ENCODE measurements at regions not wholly inside any gene's neighbourhood (a gene's known extent, or its start where the extent isn't known, plus 50 kb on each side); places are given as distances from the start of the nearest gene placed in this dataset.
"Not testable (repeated sequence)": the region's sequence is repeated elsewhere in the genome, so short reads cannot be mapped to it uniquely, and the experiment has no call there.

- TF ChIP-seq POLR2A (IDR thresholded peaks at IDR 0.05; ENCODE audit: low read depth, low read length): no peak
- DNase-seq (ENCODE audit: insufficient read length, low spot score): no peak
- FAIRE-seq: no peak
These were observed 221.3 kb upstream of the TRPC4 start for GRCh38 chr13:38090913-38091312.

- DNase-seq (ENCODE audit: insufficient read length, low spot score) (no peak), FAIRE-seq (no peak)
- TF ChIP-seq POLR2A (IDR thresholded peaks at IDR 0.05; ENCODE audit: low read depth, low read length): no peak
These were observed 217.1 kb upstream of the TRPC4 start for GRCh38 chr13:38086721-38087120.

GRCh38 chr13:38086013-38086412 lies 216.4 kb upstream of the TRPC4 start:
- DNase-seq (ENCODE audit: insufficient read length, low spot score) (no peak), FAIRE-seq (no peak)
- no peak for TF ChIP-seq POLR2A (IDR thresholded peaks at IDR 0.05; ENCODE audit: low read depth, low read length)

- DNase-seq (ENCODE audit: insufficient read length, low spot score) (no peak), FAIRE-seq (no peak)
- no peak for TF ChIP-seq POLR2A (IDR thresholded peaks at IDR 0.05; ENCODE audit: low read depth, low read length)
These were observed 204.4 kb upstream of the TRPC4 start for GRCh38 chr13:38073931-38074330.

GRCh38 chr13:38072696-38073095 lies 203.1 kb upstream of the TRPC4 start:
- FAIRE-seq (no peak), DNase-seq (ENCODE audit: insufficient read length, low spot score) (no peak)
- TF ChIP-seq POLR2A (IDR thresholded peaks at IDR 0.05; ENCODE audit: low read depth, low read length): no peak

- DNase-seq (ENCODE audit: insufficient read length, low spot score); FAIRE-seq: not testable (repeated sequence)
These were observed 201.8 kb upstream of the TRPC4 start for GRCh38 chr13:38071340-38071739.

- DNase-seq (ENCODE audit: insufficient read length, low spot score) (no peak), FAIRE-seq (no peak)
- TF ChIP-seq POLR2A (IDR thresholded peaks at IDR 0.05; ENCODE audit: low read depth, low read length): no peak
These were observed 184.3 kb upstream of the TRPC4 start for GRCh38 chr13:38053896-38054295.

- FAIRE-seq (no peak), DNase-seq (ENCODE audit: insufficient read length, low spot score) (no peak)
- TF ChIP-seq POLR2A (IDR thresholded peaks at IDR 0.05; ENCODE audit: low read depth, low read length): no peak
These were observed 176.4 kb upstream of the TRPC4 start for GRCh38 chr13:38046049-38046376.

GRCh38 chr13:38045278-38046048 lies 175.9 kb upstream of the TRPC4 start:
- FAIRE-seq: no peak
- DNase-seq (ENCODE audit: insufficient read length, low spot score): no peak
- no peak for TF ChIP-seq POLR2A (IDR thresholded peaks at IDR 0.05; ENCODE audit: low read depth, low read length)

GRCh38 chr13:38044067-38044466 lies 174.5 kb upstream of the TRPC4 start:
- DNase-seq (ENCODE audit: insufficient read length, low spot score): no peak
- TF ChIP-seq POLR2A (IDR thresholded peaks at IDR 0.05; ENCODE audit: low read depth, low read length): no peak
- no peak for FAIRE-seq

- DNase-seq (ENCODE audit: insufficient read length, low spot score) (no peak), FAIRE-seq (no peak)
- no peak for TF ChIP-seq POLR2A (IDR thresholded peaks at IDR 0.05; ENCODE audit: low read depth, low read length)
These were observed 173.2 kb upstream of the TRPC4 start for GRCh38 chr13:38042771-38043170.

- FAIRE-seq (no peak), DNase-seq (ENCODE audit: insufficient read length, low spot score) (no peak)
- TF ChIP-seq POLR2A (IDR thresholded peaks at IDR 0.05; ENCODE audit: low read depth, low read length): no peak
These were observed 154.9 kb upstream of the TRPC4 start for GRCh38 chr13:38024431-38024830.

GRCh38 chr13:38017320-38017719 lies 147.7 kb upstream of the TRPC4 start:
- FAIRE-seq: no peak
- no peak for DNase-seq (ENCODE audit: insufficient read length, low spot score)
- TF ChIP-seq POLR2A (IDR thresholded peaks at IDR 0.05; ENCODE audit: low read depth, low read length): no peak

- DNase-seq (ENCODE audit: insufficient read length, low spot score) (no peak), FAIRE-seq (no peak)
- TF ChIP-seq POLR2A (IDR thresholded peaks at IDR 0.05; ENCODE audit: low read depth, low read length): no peak
These were observed 144.1 kb upstream of the TRPC4 start for GRCh38 chr13:38013676-38014075.

- DNase-seq (ENCODE audit: insufficient read length, low spot score): no peak
- TF ChIP-seq POLR2A (IDR thresholded peaks at IDR 0.05; ENCODE audit: low read depth, low read length): no peak
- FAIRE-seq: no peak
These were observed 142.5 kb upstream of the TRPC4 start for GRCh38 chr13:38012096-38012495.

GRCh38 chr13:38008636-38009035 lies 139.1 kb upstream of the TRPC4 start:
- DNase-seq (ENCODE audit: insufficient read length, low spot score) (no peak), FAIRE-seq (no peak)
- TF ChIP-seq POLR2A (IDR thresholded peaks at IDR 0.05; ENCODE audit: low read depth, low read length): no peak

All from H54 (cell line).